Ishikawa (cell line): ENCODE measurements at regions not wholly inside any gene's neighbourhood (a gene's known extent, or its start where the extent isn't known, plus 50 kb on each side); places are given as distances from the start of the nearest gene placed in this dataset.

ENCODE experiments used
- CEBPB ChIP-seq: IDR thresholded peaks from 2 replicates; pipeline ENCODE4 v1.6.1; 2012
- CREB1 ChIP-seq: IDR thresholded peaks from 2 replicates; pipeline ENCODE4 v1.6.1; 2012; ENCODE audit warnings: low read depth
- EGR1 ChIP-seq: IDR thresholded peaks from 2 replicates; pipeline ENCODE4 v1.6.1; 2012
- EP300 ChIP-seq: IDR thresholded peaks from 2 replicates; pipeline ENCODE4 v1.6.1; 2012; ENCODE audit warnings: borderline replicate concordance
- FOXM1 ChIP-seq: IDR thresholded peaks from 2 replicates; pipeline ENCODE4 v1.6.1; 2012; ENCODE audit warnings: low read depth, borderline replicate concordance
- MAX ChIP-seq: IDR thresholded peaks from 2 replicates; pipeline ENCODE4 v1.6.1; 2012
- NFIC ChIP-seq: IDR thresholded peaks from 2 replicates; pipeline ENCODE4 v1.6.1; 2012
- RAD21 ChIP-seq: IDR thresholded peaks from 2 replicates; pipeline ENCODE4 v1.6.1; 2012; ENCODE audit warnings: low read depth
- TAF1 ChIP-seq: IDR thresholded peaks from 2 replicates; pipeline ENCODE4 v1.6.1; 2012; ENCODE audit warnings: low read depth, mild to moderate bottlenecking
- TCF12 ChIP-seq: IDR thresholded peaks from 2 replicates; pipeline ENCODE4 v1.6.1; 2012; ENCODE audit warnings: low read depth
- TEAD4 ChIP-seq: IDR thresholded peaks from 2 replicates; pipeline ENCODE4 v1.6.1; 2012
- USF1 ChIP-seq: IDR thresholded peaks from 2 replicates; pipeline ENCODE4 v1.6.1; 2012
- YY1 ChIP-seq: IDR thresholded peaks from 2 replicates; pipeline ENCODE4 v1.6.1; 2012; ENCODE audit warnings: low read depth
- ZBTB7A ChIP-seq: IDR thresholded peaks from 2 replicates; pipeline ENCODE4 v1.6.1; 2012; ENCODE audit warnings: low read depth
- TF ChIP-seq, protein P1 (sequence below): IDR thresholded peaks from 2 replicates; pipeline ENCODE4 v1.6.1; 2012; ENCODE audit warnings: low read depth, mild to moderate bottlenecking

GRCh38 chr2:204255071-204255470 is 290.2 kb upstream of the PARD3B start:
- no peak for TF ChIP-seq RAD21
- TF ChIP-seq CEBPB, result no peak
- no peak for TF ChIP-seq YY1
- no peak for TF ChIP-seq CREB1
- no peak for TF ChIP-seq TEAD4
- TF ChIP-seq TAF1, result no peak
- TF ChIP-seq MAX, result no peak
- no peak for TF ChIP-seq NFIC
- no peak for TF ChIP-seq TCF12
- TF ChIP-seq USF1, result no peak
- TF ChIP-seq FOXM1, result no peak
- TF ChIP-seq EP300, result no peak
- no peak for TF ChIP-seq ZBTB7A
- TF ChIP-seq, protein P1, sequence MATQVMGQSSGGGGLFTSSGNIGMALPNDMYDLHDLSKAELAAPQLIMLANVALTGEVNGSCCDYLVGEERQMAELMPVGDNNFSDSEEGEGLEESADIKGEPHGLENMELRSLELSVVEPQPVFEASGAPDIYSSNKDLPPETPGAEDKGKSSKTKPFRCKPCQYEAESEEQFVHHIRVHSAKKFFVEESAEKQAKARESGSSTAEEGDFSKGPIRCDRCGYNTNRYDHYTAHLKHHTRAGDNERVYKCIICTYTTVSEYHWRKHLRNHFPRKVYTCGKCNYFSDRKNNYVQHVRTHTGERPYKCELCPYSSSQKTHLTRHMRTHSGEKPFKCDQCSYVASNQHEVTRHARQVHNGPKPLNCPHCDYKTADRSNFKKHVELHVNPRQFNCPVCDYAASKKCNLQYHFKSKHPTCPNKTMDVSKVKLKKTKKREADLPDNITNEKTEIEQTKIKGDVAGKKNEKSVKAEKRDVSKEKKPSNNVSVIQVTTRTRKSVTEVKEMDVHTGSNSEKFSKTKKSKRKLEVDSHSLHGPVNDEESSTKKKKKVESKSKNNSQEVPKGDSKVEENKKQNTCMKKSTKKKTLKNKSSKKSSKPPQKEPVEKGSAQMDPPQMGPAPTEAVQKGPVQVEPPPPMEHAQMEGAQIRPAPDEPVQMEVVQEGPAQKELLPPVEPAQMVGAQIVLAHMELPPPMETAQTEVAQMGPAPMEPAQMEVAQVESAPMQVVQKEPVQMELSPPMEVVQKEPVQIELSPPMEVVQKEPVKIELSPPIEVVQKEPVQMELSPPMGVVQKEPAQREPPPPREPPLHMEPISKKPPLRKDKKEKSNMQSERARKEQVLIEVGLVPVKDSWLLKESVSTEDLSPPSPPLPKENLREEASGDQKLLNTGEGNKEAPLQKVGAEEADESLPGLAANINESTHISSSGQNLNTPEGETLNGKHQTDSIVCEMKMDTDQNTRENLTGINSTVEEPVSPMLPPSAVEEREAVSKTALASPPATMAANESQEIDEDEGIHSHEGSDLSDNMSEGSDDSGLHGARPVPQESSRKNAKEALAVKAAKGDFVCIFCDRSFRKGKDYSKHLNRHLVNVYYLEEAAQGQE, result no peak

GRCh38 chr2:204255526-204255925 is 289.7 kb upstream of the PARD3B start:
- TF ChIP-seq ZBTB7A (no peak), YY1 (no peak), RAD21 (no peak), MAX (no peak), USF1 (no peak), TAF1 (no peak), CEBPB (no peak), FOXM1 (no peak), TCF12 (no peak), TEAD4 (no peak), NFIC (no peak), CREB1 (no peak), EGR1 (no peak), EP300 (no peak)
- TF ChIP-seq, protein P1, result no peak

DNA sequence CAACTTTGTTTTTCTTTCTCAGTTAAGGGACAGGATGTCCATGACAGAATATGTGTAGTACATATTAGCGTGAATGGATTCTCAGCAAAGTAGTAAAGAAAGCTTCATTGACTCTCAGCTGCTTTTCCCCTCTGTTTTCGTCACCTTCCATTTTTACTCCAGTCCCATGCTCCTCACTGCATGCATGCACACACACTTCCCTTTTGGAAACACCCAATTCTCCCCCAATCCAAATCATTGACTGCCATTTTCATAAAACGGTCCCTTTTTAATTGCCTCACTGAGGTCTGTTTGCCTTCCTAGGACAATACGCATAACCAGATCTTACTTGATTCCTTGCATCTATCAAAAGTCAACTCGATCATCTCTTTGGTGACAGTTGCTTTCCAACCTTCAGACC is 287.5 kb upstream of the PARD3B start:
- no peak for TF ChIP-seq EGR1
- no peak for TF ChIP-seq NFIC
- no peak for TF ChIP-seq ZBTB7A
- TF ChIP-seq MAX, result no peak
- TF ChIP-seq, protein P1, result no peak
- TF ChIP-seq USF1, result no peak
- TF ChIP-seq CEBPB, result no peak
- no peak for TF ChIP-seq TAF1
- TF ChIP-seq TEAD4, result no peak
- TF ChIP-seq EP300, result no peak
- TF ChIP-seq RAD21, result no peak
- TF ChIP-seq TCF12, result no peak
- no peak for TF ChIP-seq FOXM1
- no peak for TF ChIP-seq CREB1

DNA sequence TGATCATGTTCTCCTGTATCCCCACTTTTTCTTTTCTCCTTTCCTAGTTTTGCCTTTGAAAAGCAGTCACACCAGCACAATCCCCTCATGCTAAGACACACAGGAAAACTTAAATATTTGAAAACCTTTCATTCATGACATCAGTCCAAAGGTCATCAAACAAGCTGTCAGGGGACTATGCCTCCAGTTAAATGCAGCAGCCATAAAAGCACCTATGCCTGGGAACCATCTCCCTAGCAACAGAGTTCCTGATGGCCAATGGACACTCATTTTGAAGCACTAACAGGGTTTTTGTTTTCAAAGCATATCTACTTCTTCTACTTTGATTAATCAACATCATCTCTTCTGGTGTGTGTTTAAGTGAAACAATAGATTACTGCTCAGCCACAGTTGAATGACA is 286.4 kb upstream of the PARD3B start:
- no peak for TF ChIP-seq FOXM1
- TF ChIP-seq, protein P1, result no peak
- no peak for TF ChIP-seq TEAD4
